Spinal cord (tissue), 9 donors: ENCODE measurements at regions not wholly inside any gene's neighbourhood (a gene's known extent, or its start where the extent isn't known, plus 50 kb on each side); places are given as distances from the start of the nearest gene placed in this dataset.
"Not testable (repeated sequence)": the region's sequence is repeated elsewhere in the genome, so short reads cannot be mapped to it uniquely, and the experiment has no call there.

ENCODE experiments used
- DNase-seq, 6 donors: peaks; one replicate each; pipeline versions ENCODE4 v3.0.0 to v3.0.0-alpha.2; 2013 to 2015; ENCODE audit warnings: low spot score in 6 of 6, low read depth in 4 of 6
- H3K27ac ChIP-seq: one replicate; pipeline ENCODE4 v1.5.1; 2013; ENCODE audit warnings: low read depth, low read length, control low read depth
- H3K27me3 ChIP-seq: one replicate; pipeline ENCODE4 v1.6.1; 2013; ENCODE audit warnings: low read length; ENCODE audit not compliant: control insufficient read depth, insufficient read depth
- H3K36me3 ChIP-seq: one replicate; pipeline ENCODE4 v1.6.1; 2013; ENCODE audit warnings: low read length; ENCODE audit not compliant: control insufficient read depth, insufficient read depth
- H3K4me1 ChIP-seq: one replicate; pipeline ENCODE4 v1.6.1; 2013; ENCODE audit warnings: low read length; ENCODE audit not compliant: control insufficient read depth, insufficient read depth
- H3K4me3 ChIP-seq: one replicate; pipeline ENCODE4 v1.5.1; 2013; ENCODE audit warnings: low read depth, low read length, control low read depth
- H3K9me3 ChIP-seq: one replicate; pipeline ENCODE4 v1.6.1; 2013; ENCODE audit warnings: low read length; ENCODE audit not compliant: control insufficient read depth, insufficient read depth
- WGBS: methylation state at CpG from one replicate; pipeline ENCODE4 v1.1.5; 2013; ENCODE audit warnings: missing lambda C conversion rate; ENCODE audit not compliant: insufficient coverage; 5-methylcytosine and 5-hydroxymethylcytosine counted together
- donor health status: healthy.

DNA sequence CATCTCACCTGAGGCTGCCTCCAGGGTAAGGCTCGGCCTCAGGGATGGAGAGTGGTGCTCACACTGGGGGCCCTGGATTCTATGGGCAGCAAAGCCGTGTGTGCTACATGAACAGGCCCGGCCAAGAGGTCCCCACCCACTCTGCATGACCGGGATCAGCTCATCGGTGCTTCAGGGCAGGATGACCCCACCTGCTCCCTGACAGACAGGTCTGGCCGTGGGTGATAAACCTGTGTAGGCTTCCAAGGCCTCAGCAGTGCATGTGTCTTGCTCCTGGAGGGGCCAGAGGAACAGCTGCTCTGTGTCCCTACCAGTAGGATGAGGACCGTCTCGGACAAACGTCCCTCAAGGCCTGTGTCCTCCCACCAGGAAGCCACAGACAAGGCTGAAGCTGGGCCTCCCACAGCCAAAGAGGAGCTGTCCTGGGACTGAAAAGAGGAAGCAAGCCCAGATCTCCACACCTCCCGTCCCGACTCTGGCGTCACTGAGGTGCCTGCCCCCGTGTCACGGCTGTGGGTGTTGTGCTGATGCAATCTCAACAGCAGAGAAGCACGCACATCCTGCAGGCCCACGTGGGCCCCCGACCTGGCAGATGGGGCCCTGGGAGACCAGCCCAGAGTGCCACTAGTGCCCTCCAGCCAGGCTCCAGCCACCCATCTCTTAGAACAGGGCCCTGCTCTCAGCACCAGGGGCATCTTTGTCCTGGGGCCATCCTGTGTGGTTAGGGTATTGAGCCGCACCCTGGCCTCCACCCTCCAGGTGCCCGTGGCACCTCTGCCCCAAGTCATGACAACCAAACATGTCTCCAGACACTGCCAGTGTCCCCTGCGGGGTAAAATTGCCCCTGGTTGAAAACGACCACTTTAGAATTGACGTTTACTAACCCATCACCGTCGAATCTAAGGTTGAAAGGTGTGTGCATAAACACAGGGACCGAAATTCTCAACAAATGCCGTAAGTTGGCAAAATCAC lies 5455.9 kb upstream of the TPTE start:
- H3K27me3 ChIP-seq, H3K27ac ChIP-seq: not testable (repeated sequence)

DNA sequence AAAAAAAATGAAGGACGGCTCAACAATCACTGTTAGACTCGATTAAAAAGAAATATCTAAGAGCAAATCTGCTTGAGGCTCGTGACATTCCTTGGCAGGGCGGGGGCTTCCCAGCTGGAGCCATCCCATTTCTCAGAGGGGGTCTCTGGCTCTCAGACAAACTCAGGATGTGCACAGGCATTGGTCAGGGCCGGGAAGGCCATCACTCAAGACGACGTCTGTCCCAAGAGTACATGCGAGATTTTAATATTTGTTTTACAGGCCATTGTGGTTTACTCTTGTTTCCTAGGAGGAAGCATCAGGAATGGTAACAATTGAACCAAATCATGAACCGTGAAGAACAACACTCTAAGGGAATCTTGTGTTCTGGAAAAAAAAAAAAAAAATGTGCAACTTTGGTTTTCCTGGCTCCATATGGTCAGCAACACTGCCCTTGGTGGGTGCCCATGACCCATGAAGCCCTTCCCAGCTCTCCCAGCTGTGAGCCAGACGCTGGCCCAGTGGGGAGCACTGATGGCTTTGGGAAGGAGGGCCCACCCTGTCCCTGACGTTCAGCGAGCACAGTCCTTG lies 5454.6 kb upstream of the TPTE start:
- no CpG with 5 or more reads among the region's 12 CpGs for WGBS
- H3K27me3 ChIP-seq, H3K9me3 ChIP-seq, H3K27ac ChIP-seq, H3K4me3 ChIP-seq, H3K36me3 ChIP-seq, DNase-seq, H3K4me1 ChIP-seq: not testable (repeated sequence)

More for the DNA sequence above, 5455.9 kb upstream of the TPTE start:
- WGBS = no CpG with 5 or more reads among the region's 26 CpGs
- DNase-seq, H3K4me1 ChIP-seq, H3K36me3 ChIP-seq, H3K4me3 ChIP-seq, H3K9me3 ChIP-seq: not testable (repeated sequence)

DNA sequence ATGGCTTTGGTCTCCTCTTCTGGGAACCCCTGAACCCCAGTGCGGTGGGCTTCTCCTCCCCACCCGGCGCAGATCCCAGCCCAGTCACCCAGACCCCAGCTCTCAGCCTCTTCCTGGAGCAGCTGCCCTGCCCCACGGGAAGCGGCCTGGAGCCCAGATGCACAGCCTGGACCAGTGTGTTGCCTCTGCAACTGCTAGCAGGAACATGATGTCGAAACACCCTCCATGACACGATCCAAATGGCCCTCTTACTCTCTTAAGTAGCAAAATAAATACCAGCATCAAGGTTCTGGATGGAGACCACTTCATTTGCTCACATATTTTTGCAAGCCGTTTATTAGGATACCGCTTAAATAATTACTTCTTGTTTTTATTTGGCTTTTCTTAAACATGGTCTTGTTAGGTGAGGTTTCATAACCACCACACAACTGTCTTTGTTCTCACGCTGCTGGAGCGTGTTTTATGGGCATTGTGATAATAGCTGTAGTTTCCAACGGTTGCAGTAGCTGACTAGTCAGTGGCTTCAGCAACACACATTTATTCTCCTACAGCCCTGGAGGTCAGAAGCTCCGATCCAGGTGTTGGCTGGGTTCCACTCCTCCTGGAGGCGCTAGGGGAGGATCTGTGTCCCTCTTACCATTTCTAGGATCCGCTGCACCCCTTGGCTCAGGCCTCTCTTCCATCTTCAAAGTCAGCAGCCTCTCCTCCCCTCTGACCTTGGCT lies 5453.9 kb upstream of the TPTE start:
- H3K36me3 ChIP-seq, H3K27me3 ChIP-seq, H3K27ac ChIP-seq, H3K9me3 ChIP-seq, H3K4me1 ChIP-seq, H3K4me3 ChIP-seq, DNase-seq: not testable (repeated sequence)
- no CpG with 5 or more reads among the region's 15 CpGs for WGBS

- not testable (repeated sequence) for H3K4me1 ChIP-seq, H3K27me3 ChIP-seq, DNase-seq, H3K36me3 ChIP-seq, H3K9me3 ChIP-seq, H3K27ac ChIP-seq, H3K4me3 ChIP-seq
- WGBS = no CpG with 5 or more reads among the region's 5 CpGs
Observed at GRCh38 chr21:5068649-5069048, 5452.7 kb upstream of the TPTE start.

GRCh38 chr21:5071180-5071579 lies 5450.2 kb upstream of the TPTE start:
- WGBS = no CpG with 5 or more reads among the region's 2 CpGs
- not testable (repeated sequence) for H3K4me1 ChIP-seq, H3K36me3 ChIP-seq, H3K27ac ChIP-seq, H3K27me3 ChIP-seq, H3K4me3 ChIP-seq, H3K9me3 ChIP-seq, DNase-seq

DNA sequence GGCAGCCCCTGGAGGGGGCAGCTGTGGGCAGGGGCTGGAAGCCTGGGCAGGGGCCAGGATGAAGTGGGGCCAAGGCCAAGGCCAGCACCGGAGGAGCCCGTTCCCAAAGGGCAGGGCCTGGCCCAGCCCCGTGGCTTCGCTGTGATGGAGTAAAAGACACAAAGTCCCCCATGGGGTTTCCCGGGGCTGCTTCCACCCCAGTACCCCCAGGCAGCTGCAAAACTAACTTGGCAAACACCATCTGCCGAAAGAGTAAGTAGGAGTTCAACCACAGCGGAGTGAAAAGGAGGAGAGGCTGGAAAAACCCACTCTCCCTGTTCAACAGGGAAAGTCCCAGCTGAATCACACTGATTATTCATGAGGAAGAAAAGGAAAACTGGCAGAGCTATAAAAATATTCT lies 5444.5 kb upstream of the TPTE start:
- H3K27ac ChIP-seq, H3K36me3 ChIP-seq, H3K9me3 ChIP-seq, DNase-seq, H3K4me1 ChIP-seq, H3K27me3 ChIP-seq, H3K4me3 ChIP-seq: not testable (repeated sequence)
- WGBS = no CpG with 5 or more reads among the region's 7 CpGs

DNA sequence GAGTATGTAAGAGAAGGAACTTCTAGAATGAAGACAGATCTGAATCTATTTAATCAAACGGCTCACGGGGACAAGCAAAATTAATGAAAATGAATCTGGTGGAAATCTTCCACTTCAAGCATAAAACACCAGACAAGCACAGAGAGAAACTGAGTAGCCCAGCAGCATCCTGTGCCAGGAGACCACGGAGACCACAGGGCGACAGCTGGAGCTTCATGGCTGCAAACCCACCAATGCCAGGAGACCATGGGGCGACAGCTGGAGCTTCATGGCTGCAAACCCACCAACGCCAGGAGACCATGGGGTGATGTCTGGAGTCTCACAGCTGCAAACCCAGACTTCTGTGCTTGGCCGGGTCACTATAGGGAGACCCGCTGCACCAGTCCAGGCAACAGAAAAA lies 5442.0 kb upstream of the TPTE start:
- WGBS = no CpG with 5 or more reads among the region's 8 CpGs
- H3K36me3 ChIP-seq, DNase-seq, H3K4me1 ChIP-seq, H3K4me3 ChIP-seq, H3K27me3 ChIP-seq, H3K9me3 ChIP-seq, H3K27ac ChIP-seq: not testable (repeated sequence)

DNA sequence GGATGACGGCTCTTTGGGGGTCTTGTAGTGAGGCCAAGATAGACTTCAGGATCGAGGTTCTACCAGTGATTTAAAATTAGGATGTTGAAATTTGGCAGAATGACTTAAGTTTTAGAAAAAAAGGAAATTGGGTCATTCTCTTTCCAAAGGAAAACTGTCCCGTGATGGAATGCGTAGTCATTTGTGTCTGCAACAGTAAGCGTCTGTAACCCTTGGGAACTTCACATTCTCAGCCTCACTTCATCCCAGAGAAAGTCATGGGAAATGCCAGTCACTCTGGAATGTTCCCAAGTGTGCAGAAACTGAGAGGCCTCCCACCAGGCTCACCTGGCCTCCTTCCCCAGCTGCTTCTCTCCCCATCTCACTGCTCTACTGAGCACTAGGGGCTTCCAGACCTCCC lies 5441.4 kb upstream of the TPTE start:
- H3K4me3 ChIP-seq, H3K4me1 ChIP-seq, H3K36me3 ChIP-seq, H3K27me3 ChIP-seq, DNase-seq, H3K27ac ChIP-seq, H3K9me3 ChIP-seq: not testable (repeated sequence)
- no CpG with 5 or more reads among the region's 5 CpGs for WGBS

GRCh38 chr21:5084246-5084645 lies 5437.1 kb upstream of the TPTE start:
- H3K27ac ChIP-seq, H3K4me3 ChIP-seq, H3K9me3 ChIP-seq, H3K27me3 ChIP-seq, DNase-seq, H3K36me3 ChIP-seq, H3K4me1 ChIP-seq: not testable (repeated sequence)
- no CpG with 5 or more reads among the region's 8 CpGs for WGBS
